SHP77 treated with DMSO at 0.1 percent for 48 hours (cell line): ENCODE measurements at regions not wholly inside any gene's neighbourhood (a gene's known extent, or its start where the extent isn't known, plus 50 kb on each side); places are given as distances from the start of the nearest gene placed in this dataset.
"Not testable (repeated sequence)": the region's sequence is repeated elsewhere in the genome, so short reads cannot be mapped to it uniquely, and the experiment has no call there.

Experiments used
- DNase-seq: peaks from one replicate; lab custom pipeline; 2025; lab: John Stamatoyannopoulos, UW

GRCh38 chr13:30065181-30065580, 214.8 kb upstream of the UBL3 start:
- DNase-seq = no peak

- DNase-seq = no peak
Observed at GRCh38 chr13:30063892-30064291, 213.5 kb upstream of the UBL3 start.

DNA sequence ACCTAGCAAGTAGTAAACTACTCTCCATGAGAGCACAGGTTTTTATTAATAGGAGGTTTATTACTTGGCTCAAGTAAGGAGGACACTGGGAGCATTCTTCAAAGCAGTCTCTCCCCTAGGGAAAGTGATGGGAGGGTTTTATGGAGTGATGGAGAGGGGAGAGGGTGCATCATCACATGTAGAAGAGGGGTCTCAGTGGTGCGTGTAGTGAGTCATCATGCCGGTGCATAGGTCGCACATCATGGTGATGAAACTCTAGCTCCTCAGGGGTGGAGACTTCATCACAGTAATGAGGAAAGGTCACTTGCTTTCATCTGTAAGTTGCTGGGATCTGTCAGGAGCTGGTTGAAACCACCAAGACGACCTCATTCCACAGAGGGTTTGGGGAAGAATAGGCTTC, 210.8 kb upstream of the UBL3 start:
- DNase-seq = no peak

GRCh38 chr13:30058429-30058828, 208.0 kb upstream of the UBL3 start:
- DNase-seq = no peak

DNA sequence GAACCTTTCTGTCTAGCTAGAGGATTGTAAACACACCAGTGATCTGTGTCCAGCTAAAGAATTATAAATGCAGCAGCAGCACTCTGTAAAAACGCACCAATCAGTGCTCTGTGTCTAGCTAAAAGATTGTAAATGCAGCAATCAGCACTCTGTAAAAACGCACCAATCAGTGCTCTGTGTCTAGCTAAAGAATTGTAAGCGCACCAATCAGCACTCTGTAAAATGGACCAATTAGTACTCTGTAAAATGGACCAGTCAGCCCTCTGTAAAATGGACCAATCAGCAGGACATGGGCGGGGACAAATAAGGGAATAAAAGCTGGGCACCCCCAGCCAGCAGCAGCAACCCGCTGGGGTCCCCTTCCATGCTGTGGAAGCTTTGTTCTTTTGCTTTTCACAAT, 204.1 kb upstream of the UBL3 start:
- DNase-seq = not testable (repeated sequence)

DNA sequence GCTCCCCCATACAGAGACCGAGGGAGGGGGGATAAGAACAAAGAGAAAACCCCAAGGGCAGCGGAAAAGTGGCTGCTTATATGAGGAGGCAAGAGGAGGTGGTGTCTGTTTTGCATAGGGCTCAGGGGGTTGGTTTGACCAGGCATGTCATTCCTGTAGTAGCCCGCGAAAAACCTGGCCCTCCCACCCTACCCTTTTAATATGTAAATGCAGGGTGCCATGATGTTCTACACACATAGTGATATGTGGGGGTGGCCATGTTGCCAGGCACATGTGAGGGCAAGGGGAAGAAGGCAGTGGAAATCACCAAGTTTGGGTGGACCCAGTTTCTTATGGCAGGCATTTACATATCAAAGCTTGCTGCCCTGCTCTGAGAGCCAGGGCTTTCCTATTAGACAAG, 203.5 kb upstream of the UBL3 start:
- DNase-seq = no peak

DNA sequence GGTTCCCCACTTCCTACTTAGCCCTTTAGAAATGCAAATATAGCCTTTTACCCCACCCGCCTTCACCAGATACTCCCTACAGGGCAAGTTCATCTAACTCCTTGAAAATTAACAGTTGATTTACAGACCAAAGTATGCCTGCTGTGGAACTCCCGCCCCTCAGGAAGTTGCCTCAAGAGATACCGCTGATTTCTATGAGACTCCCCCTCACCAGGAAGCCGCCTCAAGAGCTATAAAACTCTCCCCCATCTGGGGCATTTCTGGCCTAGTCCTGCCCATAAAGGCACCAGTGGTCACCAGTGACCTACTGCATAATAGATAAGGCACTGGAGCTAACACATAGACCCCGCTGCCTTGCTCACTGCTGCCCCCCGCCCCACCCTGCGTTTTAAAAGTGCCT, 201.7 kb upstream of the UBL3 start:
- DNase-seq = no peak

- no peak for DNase-seq
Observed at GRCh38 chr13:30051531-30052060, 201.2 kb upstream of the UBL3 start.

GRCh38 chr13:30049692-30050091, 199.3 kb upstream of the UBL3 start:
- no peak for DNase-seq

DNA sequence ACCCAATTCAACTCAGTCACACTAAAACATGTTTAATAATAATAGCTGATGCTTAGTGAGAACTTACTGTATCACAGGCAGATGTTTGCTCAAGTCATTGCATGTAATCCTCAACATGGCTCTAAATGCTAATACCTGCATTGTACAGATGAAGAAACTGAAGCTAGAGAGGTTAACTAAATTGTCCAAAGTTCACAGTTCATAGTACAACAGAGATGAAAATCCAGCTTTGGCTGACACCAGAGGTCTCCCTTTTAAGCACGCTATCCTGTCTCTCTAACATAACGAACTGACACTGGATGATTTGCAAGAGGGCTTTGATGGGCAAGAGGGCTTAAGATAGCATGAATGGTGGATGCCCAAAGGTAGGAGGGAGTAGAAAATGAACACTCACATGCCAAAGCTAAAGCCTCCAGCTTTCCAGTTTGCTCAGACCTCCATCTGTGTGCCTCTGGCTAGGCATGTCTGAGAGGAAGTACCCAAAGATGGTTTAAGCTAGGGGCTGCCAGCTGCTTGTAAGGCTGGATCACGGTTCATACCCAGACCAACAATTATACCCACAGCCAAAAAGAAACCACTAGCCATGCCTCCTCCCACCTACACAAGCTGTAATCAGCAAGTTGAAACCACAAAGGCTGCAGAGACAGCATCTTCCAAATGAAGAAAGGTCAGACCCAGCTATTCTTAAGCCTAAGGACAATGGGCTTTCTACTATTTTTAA, 196.9 kb upstream of the UBL3 start:
- no peak for DNase-seq

GRCh38 chr13:30045916-30046704, 195.7 kb upstream of the UBL3 start:
- no peak for DNase-seq

- DNase-seq = no peak
Observed at GRCh38 chr13:30044932-30045331, 194.5 kb upstream of the UBL3 start.

- no peak for DNase-seq
Observed at GRCh38 chr13:30043631-30043925, 193.2 kb upstream of the UBL3 start.

GRCh38 chr13:30042891-30043630, 192.6 kb upstream of the UBL3 start:
- DNase-seq = no peak

- no peak for DNase-seq
Observed at GRCh38 chr13:30042272-30042671, 191.9 kb upstream of the UBL3 start.

DNA sequence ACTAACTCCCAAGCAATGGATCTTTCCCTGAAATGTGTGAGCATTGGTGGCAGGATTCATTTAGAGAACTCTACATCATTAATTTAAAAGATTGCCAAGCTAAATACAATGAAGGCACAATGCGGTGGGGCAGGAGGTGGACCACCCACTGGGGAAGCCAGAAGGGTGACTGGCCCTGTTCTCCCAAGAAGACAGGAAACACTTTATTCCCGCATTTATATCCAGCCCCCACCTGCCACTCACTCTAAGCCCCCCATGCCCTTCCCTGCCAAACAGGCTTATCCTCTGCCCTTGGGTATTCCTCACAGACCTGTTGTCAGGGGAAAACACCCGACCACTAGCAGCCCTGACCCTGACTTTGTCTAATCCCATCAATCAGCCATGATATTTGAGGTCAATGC, 189.1 kb upstream of the UBL3 start:
- DNase-seq = no peak

GRCh38 chr13:30038884-30039283, 188.5 kb upstream of the UBL3 start:
- no peak for DNase-seq

DNA sequence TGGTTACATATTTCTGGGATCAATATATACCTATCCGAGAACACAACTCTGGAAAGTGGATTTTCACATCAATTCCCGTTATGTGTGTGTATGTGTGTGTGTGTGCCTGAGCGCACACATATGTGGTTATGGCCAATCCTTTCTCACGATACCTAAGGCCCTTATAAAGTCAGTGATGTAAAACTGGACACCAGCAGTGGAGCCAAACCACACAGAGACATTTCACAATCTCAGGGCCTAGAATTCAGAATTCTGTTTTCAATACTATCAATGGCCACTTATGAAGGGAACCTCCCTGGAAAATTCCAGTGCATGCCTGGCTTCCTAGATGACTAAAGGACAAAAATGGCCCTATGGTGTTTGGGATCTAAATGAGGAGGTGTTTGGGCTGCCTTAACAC, 187.3 kb upstream of the UBL3 start:
- DNase-seq = no peak

DNA sequence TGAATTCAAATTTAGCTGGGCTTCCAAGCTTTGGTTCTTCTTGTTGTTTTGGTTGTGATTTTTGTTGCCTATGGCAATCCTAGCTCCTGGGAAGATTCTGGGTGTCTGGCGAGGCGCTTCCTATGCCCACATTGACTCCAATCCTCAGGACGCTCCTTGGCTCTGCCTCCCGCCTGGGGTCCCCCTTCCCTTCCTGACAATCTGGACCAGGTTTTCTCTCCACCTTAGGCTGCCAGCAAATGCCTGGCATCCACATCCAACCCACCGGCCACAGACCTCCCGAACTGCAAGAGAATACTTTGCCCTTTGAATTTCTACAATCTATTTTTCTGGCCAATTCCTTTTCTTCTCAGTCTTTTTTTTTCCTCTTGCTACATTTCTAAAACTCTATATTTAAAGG, 186.9 kb upstream of the UBL3 start:
- no peak for DNase-seq

GRCh38 chr13:30034458-30034795, 184.0 kb upstream of the UBL3 start:
- DNase-seq = no peak

DNA sequence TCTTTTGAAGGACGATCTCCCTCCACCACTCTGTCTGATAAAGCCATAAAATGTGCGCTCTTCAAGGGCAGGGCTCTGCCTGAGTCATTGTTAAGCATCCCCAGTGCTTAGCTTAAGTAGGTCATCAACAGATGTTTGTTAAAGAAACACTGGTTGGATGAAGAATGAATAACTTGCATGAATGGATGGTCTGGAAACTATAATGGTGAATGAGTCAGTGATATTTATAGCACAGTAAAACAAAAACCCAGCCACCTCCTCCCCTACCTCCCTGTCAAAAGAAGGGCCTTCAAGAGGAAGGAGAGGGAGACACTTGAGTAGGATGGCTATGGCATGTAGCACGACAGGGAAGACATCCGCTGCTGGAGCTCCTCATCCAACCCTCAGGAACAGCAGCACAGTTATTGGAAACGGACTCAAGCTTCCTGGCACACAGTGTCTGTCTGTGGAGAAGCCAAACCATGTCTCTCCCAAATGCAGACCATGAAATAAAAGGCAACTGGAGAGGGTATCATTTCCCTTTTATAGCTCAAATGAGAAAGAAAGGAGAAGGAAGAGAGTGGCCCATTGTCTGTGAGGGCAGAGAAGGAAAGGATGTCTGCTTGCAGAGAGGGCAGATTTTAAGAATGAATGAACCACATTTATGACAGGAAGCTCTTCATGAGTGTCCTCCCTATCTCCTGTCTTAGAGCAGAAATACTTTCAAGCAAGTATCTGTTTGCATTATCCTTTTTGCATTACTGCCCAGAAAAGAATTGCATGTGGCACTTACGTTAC, 183.5 kb upstream of the UBL3 start:
- no peak for DNase-seq

GRCh38 chr13:30032263-30032662, 181.8 kb upstream of the UBL3 start:
- DNase-seq = no peak
